Activated CD4-positive, alpha-beta T cell treated with anti-CD3 and anti-CD28 coated beads, Interleukin-10, Interleukin-2, amounts not matched to agents 100 ng/mL and 50 ng/mL, durations not matched to agents 16 hours and 8 hours (primary cell): ENCODE measurements at regions not wholly inside any gene's neighbourhood (a gene's known extent, or its start where the extent isn't known, plus 50 kb on each side); places are given as distances from the start of the nearest gene placed in this dataset.

Experiments
- DNase-seq: peaks from one replicate; pipeline ENCODE4 v3.0.0-alpha.2; 2020

- no peak for DNase-seq
Measured at GRCh38 chr9:109914280-109915027, 134.5 kb downstream of the PALM2AKAP2 start.

GRCh38 chr9:109916316-109916715 lies 136.3 kb downstream of the PALM2AKAP2 start:
- DNase-seq: no peak

GRCh38 chr9:109918339-109919163 lies 138.6 kb downstream of the PALM2AKAP2 start:
- DNase-seq: peak; percentile 84

DNA sequence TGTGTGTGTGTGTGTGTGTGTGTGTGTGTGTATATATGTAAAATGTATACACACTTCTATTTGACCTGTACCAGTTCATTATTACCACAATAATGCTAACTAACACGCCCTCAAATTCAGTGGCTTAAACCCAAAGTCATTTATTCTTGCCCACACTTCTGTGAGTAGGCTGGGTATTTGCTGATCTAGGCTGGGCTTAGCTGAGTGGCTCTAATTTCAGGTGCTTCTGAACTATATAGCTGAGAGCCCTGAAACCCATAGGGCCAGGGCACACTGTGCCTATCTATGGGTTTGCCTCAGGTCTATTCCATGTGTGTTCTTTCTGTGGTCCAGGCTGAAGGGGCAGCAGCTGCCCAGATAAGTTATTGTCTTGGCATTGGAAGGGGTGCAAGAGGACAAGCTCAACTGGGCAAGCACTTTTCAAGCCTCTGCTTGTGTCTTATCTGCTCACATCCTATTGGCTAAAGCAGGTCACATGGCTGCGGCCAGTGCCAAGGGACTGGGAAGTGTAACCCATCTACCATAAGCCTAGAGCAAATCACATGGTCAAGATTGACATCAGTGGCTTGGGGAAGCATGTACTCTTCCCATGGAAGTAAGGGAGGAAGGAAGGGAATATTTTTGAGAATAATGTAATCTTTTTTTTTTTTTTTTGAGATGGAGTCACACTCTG lies 139.9 kb downstream of the PALM2AKAP2 start:
- DNase-seq: no peak

GRCh38 chr9:109922617-109923470 lies 142.8 kb downstream of the PALM2AKAP2 start:
- DNase-seq: no peak

DNA sequence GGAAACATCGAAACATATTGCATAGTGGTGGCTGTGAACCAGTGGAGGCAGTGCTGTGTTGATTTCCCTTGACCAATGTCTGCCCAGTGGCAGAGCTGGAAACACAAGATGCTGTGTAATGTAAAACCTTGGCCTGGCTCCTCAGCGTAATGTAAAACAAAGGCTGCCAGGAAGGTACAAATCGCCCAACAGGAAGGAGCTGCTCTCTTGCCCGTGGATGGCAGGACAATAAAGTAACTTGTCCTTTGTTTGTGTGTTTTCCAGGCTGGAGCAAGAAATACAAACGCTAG lies 143.4 kb downstream of the PALM2AKAP2 start:
- no peak for DNase-seq

DNA sequence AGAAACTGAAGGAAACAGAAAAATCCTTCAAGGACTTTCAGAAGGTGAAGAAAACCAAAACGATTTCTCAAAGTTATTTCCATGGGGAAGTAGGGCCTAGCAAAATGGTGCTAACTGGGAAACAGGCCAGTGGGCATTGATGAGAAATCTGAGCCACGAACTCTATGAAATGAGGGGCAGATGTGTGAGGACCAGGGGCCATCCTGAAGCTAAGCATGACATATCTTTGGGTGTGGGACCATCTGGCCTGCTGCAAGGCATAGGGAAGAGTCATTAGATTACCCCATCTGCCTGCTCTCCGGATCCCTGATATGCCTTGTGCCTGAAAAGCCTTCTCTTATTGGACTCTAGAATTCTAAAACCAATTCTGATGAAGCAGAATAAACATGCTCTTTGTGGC lies 143.8 kb downstream of the PALM2AKAP2 start:
- DNase-seq: no peak

DNA sequence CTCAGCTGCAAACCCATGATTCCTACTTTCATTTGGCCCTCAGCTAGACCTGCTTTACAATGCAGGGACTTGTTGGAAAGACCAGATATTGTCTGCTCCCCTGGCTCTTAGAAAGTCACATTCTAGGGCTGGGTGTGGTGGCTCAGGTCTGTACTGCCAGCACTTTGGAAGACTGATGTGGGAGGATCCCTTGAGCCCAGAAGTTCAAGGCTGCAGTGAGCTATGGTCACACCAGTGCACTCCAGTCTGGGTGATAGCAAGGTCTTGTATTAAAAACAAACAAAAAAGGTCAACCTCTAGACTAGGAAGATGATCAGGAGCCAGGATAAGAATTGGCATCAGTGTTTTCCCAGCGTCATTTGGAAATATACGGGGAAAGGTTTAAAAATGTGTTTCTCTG lies 145.8 kb downstream of the PALM2AKAP2 start:
- DNase-seq: no peak

GRCh38 chr9:109926421-109926869 lies 146.4 kb downstream of the PALM2AKAP2 start:
- no peak for DNase-seq

- no peak for DNase-seq
Measured at GRCh38 chr9:109931623-109932022, 151.6 kb downstream of the PALM2AKAP2 start.

DNA sequence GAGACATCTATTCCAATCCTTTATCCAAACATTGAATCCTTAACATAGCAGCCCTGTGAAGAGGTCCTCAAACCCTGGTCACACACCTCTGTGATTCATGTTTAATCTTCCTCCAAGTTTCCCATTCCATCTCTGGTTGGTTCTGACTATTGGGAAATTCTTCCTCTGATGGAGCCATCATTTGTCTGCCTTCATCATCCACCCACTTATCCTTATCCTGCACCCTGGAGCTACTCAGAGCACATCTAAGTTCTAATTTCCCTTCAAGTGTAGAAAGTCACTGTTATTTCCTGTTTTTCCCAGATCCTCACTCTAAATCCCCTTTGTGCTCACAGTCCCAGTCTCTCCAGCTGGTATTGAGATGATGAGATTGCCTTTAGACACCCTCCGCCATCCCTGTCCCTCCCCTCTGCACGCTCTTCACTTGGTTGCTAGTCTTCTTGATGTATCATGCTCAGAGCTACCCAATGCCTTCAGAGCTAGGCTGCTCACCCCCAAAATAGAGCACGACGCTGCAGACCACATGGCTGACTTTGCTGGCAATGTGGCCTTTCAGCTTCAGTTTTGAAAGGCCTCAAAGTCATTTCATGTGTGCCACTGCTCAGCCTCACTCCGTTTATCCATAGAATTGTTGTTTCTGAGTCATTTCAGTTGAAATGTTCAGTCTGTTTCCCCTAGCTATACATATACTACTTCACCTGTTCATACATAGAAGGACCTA lies 154.3 kb downstream of the PALM2AKAP2 start:
- peak; percentile 67 for DNase-seq

DNA sequence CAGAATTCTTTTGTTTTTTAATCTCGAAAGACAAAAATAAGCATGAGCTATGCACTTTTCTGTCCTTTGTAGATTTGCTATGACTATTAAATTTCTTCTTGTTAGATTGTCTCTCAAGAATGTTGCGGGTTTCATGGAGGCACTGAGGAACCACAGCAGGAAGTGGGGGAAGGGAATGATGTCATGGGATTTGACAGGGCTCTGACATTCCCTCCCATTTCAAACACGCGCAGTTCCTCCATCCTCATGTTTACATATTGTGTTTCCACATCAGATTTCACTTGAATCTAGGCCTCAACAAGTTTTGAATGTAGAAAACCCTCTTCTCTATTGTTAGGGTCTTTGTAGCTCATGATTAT lies 154.8 kb downstream of the PALM2AKAP2 start:
- DNase-seq: no peak

GRCh38 chr9:109935406-109936087 lies 155.5 kb downstream of the PALM2AKAP2 start:
- peak; percentile 40 for DNase-seq

- DNase-seq: no peak
Measured at GRCh38 chr9:109937861-109938453, 158.0 kb downstream of the PALM2AKAP2 start.

DNA sequence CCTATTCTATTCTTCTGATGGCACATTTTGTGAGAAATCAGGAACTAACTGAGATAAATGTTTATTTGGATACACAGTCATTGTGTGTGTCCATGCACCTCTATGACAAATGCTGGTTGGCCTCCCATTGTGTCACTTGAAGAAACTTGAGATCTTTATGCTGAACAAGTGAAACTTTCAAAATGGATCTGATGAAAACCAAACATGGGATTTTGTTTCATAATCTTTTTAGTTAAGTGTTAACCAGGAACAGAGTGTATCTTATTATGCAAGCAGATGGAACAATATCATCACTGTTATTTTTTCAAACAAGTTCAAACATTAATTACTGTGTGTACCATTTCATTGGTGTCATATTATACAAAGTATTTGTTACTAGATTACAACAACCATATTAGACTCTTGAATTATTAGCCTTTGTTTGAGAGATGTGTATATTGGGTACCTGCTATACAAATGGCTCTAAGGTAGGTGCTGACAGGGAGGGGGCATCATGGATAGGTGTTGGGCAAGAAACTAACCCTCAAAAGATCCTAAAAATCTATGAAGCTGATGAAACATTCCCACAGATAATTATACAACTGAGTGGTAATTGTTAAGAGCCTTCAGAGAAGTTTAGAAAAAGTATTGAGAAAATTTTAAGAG lies 159.8 kb downstream of the PALM2AKAP2 start:
- DNase-seq: no peak

DNA sequence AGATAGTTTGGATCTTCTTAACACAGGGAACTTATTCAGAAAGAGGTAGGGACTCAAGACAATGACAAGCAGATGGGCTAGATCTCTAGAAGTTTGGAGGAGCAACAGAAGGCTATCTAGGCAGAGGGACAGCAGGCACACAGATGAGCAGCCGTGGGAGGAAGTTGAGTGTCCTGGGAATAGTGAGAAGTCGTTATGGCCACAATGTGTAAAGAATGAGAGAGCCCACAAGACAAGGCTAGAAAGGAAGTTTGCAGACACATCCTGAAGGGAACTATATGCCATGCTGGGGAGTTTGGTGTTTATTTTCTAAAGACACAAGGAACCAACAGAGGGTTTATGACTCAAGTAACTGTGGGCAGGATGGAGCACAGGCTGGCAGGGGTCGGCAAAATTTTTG lies 160.6 kb downstream of the PALM2AKAP2 start:
- DNase-seq: no peak

DNA sequence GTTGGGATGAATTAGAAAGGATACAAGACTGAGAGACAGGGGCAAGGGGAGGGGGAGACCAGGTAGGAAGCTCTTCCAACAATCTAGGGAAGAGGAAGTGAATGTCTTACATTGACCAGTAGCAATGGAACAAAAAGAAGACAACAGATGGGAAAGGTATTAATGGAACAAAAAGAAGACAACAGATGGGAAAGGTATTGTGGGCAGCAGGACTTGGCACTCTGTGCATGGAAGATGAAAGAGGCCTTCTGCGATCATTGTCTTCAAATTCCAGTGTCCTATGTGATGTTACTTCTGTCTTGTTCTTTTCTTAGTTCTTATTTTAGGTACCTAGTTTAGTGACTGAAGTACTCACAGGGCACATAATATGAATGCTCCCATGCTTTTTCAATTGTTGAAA lies 161.8 kb downstream of the PALM2AKAP2 start:
- no peak for DNase-seq

GRCh38 chr9:109945573-109945972 lies 165.6 kb downstream of the PALM2AKAP2 start:
- no peak for DNase-seq

DNA sequence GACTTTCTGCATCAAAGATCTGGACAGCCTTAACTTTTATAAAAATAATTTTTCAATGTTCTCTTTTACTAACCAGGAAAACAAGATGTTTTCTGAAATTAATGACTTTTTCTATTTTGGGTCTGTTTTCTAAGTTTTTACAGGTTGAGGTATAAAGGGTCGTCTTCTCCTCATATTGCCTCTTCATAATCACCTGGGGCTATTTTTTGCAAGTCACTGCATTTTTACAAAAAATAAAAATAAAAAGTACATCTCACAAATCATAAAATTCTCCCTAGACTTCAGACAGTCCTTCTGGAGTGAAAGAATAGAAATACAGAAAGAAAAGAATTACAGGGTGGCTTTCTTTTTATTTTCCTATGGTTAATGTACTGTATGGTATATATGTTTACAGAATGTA lies 168.5 kb downstream of the PALM2AKAP2 start:
- DNase-seq: no peak

DNA sequence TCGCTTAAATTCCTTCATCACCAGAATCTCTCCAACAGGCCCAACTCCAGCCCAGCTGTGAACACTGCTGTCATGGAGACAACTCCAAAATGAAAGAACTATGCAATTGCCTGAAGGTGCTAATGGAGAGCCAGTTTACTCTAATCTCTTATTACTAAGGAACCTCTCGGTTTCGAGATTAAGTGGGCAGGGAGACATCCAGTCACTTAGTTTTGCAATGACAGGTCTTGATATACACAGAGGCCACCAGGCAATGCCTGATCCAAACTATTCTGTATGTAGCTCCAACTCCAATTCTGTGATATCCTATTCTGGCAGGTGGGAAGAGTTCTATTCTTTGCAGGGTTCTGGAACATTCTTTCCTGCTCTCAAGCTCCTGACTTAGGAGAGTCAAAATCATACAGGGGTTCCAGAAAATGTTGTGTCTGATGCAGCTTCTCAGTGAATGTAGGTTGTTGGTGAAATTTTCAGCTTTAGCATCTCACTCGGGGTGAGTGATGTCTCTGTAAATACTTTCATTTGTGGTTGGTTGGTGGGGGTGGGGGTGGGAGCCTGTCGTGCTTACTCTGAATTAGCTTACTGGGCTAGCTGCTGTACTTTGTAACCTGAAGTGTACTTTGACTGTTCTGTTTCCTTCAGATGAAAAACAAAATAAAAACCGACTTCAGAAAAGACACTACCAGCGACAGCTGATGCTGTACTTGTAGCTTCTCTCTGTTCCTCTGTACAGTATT lies 170.9 kb downstream of the PALM2AKAP2 start:
- DNase-seq: peak; percentile 86
